ENCODE measurements at regions not wholly inside any gene's neighbourhood (a gene's known extent, or its start where the extent isn't known, plus 50 kb on each side); places are given as distances from the start of the nearest gene placed in this dataset.

- H3K4me3 Mint-ChIP-seq (ENCODE audit: unreplicated experiment) = no peak overlapping the region
- peaks cover 8% of the 10 kb centered on the region for H3K4me1 Mint-ChIP-seq (ENCODE audit: low read depth, unreplicated experiment)
- peaks cover 2% of the 10 kb centered on the region for H3K27me3 Mint-ChIP-seq (ENCODE audit: unreplicated experiment)
- no peaks in the 10 kb centered on the region for H3K36me3 Mint-ChIP-seq (ENCODE audit: unreplicated experiment)
- no peak for DNase-seq
- H3K9me3 Mint-ChIP-seq (ENCODE audit: unreplicated experiment) = no peaks in the 10 kb centered on the region
- H3K27ac Mint-ChIP-seq (ENCODE audit: unreplicated experiment) = no peak overlapping the region
- TF ChIP-seq CTCF (IDR thresholded peaks at IDR 0.05; ENCODE audit: partially characterized antibody, unreplicated experiment) = no peak
Observed at GRCh38 chr13:26980099-26981031, 191.2 kb downstream of the USP12 start.

- Mint-ChIP-seq H3K36me3 (ENCODE audit: unreplicated experiment) (no peaks in the 10 kb centered on the region), H3K4me3 (ENCODE audit: unreplicated experiment) (no peak overlapping the region), H3K4me1 (ENCODE audit: low read depth, unreplicated experiment) (peaks cover 8% of the 10 kb centered on the region), H3K27ac (ENCODE audit: unreplicated experiment) (no peak overlapping the region), H3K27me3 (ENCODE audit: unreplicated experiment) (peaks cover 2% of the 10 kb centered on the region), H3K9me3 (ENCODE audit: unreplicated experiment) (no peaks in the 10 kb centered on the region)
- no peak for DNase-seq
- no peak for TF ChIP-seq CTCF (IDR thresholded peaks at IDR 0.05; ENCODE audit: partially characterized antibody, unreplicated experiment)
Observed at GRCh38 chr13:26979334-26979733, 192.3 kb downstream of the USP12 start.

GRCh38 chr13:26978081-26978860 is 193.3 kb downstream of the USP12 start:
- peaks cover 7% of the 10 kb centered on the region for H3K4me1 Mint-ChIP-seq (ENCODE audit: low read depth, unreplicated experiment)
- no peaks in the 10 kb centered on the region for H3K9me3 Mint-ChIP-seq (ENCODE audit: unreplicated experiment)
- H3K4me3 Mint-ChIP-seq (ENCODE audit: unreplicated experiment) = no peak overlapping the region
- no peaks in the 10 kb centered on the region for H3K36me3 Mint-ChIP-seq (ENCODE audit: unreplicated experiment)
- no peak overlapping the region for H3K27ac Mint-ChIP-seq (ENCODE audit: unreplicated experiment)
- TF ChIP-seq CTCF (IDR thresholded peaks at IDR 0.05; ENCODE audit: partially characterized antibody, unreplicated experiment) = no peak
- peaks cover 2% of the 10 kb centered on the region for H3K27me3 Mint-ChIP-seq (ENCODE audit: unreplicated experiment)
- no peak for DNase-seq

GRCh38 chr13:26977541-26977940 is 194.1 kb downstream of the USP12 start:
- Mint-ChIP-seq H3K9me3 (ENCODE audit: unreplicated experiment) (peaks cover 1% of the 10 kb centered on the region), H3K4me1 (ENCODE audit: low read depth, unreplicated experiment) (peaks cover 5% of the 10 kb centered on the region), H3K36me3 (ENCODE audit: unreplicated experiment) (no peaks in the 10 kb centered on the region), H3K4me3 (ENCODE audit: unreplicated experiment) (no peak overlapping the region), H3K27ac (ENCODE audit: unreplicated experiment) (no peak overlapping the region), H3K27me3 (ENCODE audit: unreplicated experiment) (peaks cover 2% of the 10 kb centered on the region)
- no peak for DNase-seq
- no peak for TF ChIP-seq CTCF (IDR thresholded peaks at IDR 0.05; ENCODE audit: partially characterized antibody, unreplicated experiment)
